ENCODE measurements at regions not wholly inside any gene's neighbourhood (a gene's known extent, or its start where the extent isn't known, plus 50 kb on each side); places are given as distances from the start of the nearest gene placed in this dataset.

DNA sequence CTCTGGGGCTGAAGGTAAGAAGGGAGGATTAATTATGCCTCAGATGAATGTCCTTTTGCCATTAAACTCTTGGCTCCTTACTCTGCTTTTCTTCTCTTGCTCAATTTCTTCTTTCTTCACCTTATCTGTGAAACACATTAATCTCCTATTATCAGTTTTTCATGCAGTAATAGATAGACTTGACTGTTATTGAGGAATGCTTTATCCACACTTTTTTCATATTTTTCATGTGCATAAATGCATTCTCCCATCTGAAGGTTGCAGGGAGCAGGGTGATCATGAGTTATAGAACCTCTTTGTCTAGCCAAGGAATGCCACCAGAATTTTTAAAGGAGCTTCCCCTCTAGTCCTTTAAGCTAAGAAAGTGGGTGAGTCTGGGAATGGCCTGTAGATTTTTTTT lies 66.4 kb upstream of the CD180 start:
- TF ChIP-seq, protein P1, sequence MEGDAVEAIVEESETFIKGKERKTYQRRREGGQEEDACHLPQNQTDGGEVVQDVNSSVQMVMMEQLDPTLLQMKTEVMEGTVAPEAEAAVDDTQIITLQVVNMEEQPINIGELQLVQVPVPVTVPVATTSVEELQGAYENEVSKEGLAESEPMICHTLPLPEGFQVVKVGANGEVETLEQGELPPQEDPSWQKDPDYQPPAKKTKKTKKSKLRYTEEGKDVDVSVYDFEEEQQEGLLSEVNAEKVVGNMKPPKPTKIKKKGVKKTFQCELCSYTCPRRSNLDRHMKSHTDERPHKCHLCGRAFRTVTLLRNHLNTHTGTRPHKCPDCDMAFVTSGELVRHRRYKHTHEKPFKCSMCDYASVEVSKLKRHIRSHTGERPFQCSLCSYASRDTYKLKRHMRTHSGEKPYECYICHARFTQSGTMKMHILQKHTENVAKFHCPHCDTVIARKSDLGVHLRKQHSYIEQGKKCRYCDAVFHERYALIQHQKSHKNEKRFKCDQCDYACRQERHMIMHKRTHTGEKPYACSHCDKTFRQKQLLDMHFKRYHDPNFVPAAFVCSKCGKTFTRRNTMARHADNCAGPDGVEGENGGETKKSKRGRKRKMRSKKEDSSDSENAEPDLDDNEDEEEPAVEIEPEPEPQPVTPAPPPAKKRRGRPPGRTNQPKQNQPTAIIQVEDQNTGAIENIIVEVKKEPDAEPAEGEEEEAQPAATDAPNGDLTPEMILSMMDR (optimal IDR thresholded peaks at IDR 0.05 in 1 of 3, IDR thresholded peaks at IDR 0.05 in 1 of 3, conservative IDR thresholded peaks at IDR 0.05 in 1 of 3; ENCODE audit: extremely low read depth in 1 of 3, insufficient read depth in 2 of 3, low read length in 3 of 3) = no peak
- no peak for TF ChIP-seq EZH2 (IDR thresholded peaks at IDR 0.05; ENCODE audit: low read length)
